T47D (cell line): ENCODE measurements at regions not wholly inside any gene's neighbourhood (a gene's known extent, or its start where the extent isn't known, plus 50 kb on each side); places are given as distances from the start of the nearest gene placed in this dataset.

ENCODE experiments used
- DNase-seq, 2 experiments: peaks; one replicate each; pipeline versions ENCODE4 v3.0.0 to v3.0.0-alpha.2; 2011 to 2012; ENCODE audit warnings: low read depth in 1 of 2, low spot score in 1 of 2
- JUND ChIP-seq: IDR thresholded peaks from 2 replicates; pipeline ENCODE4 v1.6.1; 2012; ENCODE audit warnings: low read depth
- in situ Hi-C: cut with HindIII; loops from 2 replicates; pipeline ENCODE4 v1.10.0; 2016; ENCODE audit warnings: low sequenced_read_pairs, low pct_unique_long_range_greater_than_20kb

- in situ Hi-C loops, result no loop called here
- TF ChIP-seq JUND, result no peak
- DNase-seq, result no peak
Observed at GRCh38 chr7:53272081-53272480, 236.6 kb downstream of the POM121L12 start.

GRCh38 chr7:53281312-53281711 is 245.9 kb downstream of the POM121L12 start:
- no peak for DNase-seq
- in situ Hi-C loops, result no loop called here
- TF ChIP-seq JUND, result no peak

- no peak for DNase-seq
- in situ Hi-C loops, result no loop called here
- no peak for TF ChIP-seq JUND
Observed at GRCh38 chr7:53292341-53292740, 256.9 kb downstream of the POM121L12 start.

GRCh38 chr7:53302496-53303246 is 267.2 kb downstream of the POM121L12 start:
- TF ChIP-seq JUND, result no peak
- no peak for DNase-seq
- in situ Hi-C loops, result no loop called here

DNA sequence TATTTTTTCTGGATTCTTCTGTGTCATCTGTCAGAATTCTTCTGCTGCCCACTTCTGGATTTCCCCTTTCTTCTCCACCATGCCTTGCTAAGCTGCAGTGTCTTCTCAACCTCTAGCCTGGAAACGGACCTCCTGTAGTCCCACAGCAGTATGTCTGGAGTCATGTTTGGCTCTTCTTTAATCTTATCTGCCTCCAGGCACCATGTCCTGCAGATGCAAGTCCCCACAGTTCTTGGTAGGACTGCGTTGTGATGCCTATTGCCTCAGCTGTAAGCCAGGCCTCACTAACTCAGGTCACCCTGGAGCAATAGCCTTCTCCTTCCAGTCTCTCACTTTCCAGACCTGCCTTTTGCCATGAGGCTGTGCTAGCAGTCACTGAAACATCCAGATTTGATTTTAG is 268.3 kb downstream of the POM121L12 start:
- TF ChIP-seq JUND, result no peak
- in situ Hi-C loops, result no loop called here
- DNase-seq, result no peak

GRCh38 chr7:53306846-53307245 is 271.4 kb downstream of the POM121L12 start:
- in situ Hi-C loops, result no loop called here
- TF ChIP-seq JUND, result no peak
- no peak for DNase-seq

DNA sequence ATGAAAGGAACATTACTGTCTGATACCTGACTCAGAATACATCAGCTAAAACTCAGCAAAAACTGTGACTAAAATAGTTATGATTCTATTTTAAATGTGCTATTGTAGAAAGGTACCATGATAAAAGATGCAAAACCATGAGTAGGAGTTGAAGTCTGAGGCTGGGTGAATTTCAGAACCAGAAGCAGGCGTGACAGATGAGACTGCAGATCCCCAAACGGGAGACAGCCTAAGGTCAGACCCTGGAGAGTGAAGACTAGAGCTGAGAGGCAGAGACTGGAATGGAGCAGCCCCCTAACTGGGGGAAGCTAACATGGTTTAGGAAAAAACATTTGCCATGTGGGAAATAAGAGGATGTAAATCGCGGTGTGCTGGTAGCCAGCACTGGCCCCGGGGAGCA is 275.8 kb downstream of the POM121L12 start:
- DNase-seq, result no peak
- no peak for TF ChIP-seq JUND
- in situ Hi-C loops, result no loop called here

DNA sequence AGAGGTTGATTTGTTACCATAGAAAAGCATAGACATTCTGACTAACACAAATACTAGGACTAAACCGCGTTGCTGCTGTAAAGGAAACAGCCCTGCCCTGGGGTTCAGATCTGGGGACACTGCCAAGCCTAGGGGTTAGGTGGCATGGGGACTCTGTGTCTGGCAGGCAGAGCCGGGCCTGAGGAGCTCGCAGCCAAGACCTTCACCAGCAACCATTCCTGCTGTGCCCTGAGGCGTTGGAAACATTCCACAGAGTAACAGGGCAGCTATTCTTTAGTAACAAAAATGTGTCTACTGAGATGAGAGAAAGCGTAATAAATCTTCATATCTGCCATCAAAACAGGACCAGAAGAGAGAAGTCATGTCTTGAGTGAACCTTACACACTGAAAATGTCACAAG is 280.5 kb downstream of the POM121L12 start:
- in situ Hi-C loops, result no loop called here
- no peak for TF ChIP-seq JUND
- DNase-seq, result peak in 1 of 2 experiments; percentile 77

GRCh38 chr7:53318566-53318965 is 283.1 kb downstream of the POM121L12 start:
- DNase-seq, result no peak
- in situ Hi-C loops, result no loop called here
- no peak for TF ChIP-seq JUND

DNA sequence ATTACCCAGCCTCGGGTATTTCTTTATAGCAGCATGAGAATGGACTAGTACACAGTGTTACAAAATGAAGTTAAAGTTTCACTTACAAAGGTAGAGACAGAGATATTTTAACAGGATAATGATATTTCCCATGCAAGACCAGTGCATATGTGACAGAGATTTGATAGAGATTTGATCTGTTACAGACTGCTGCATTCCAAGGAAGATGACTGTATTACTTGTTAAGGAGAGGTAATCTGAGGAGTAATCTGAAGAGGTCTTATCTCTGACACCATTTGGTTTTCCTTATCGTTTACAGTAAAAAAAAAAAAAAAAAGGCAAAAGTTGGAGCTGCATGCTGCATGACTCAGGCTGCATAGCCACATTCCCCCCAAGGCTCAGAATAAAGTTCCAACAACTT is 289.6 kb downstream of the POM121L12 start:
- in situ Hi-C loops, result no loop called here
- no peak for DNase-seq
- no peak for TF ChIP-seq JUND

- in situ Hi-C loops, result no loop called here
- no peak for DNase-seq
- TF ChIP-seq JUND, result no peak
Observed at GRCh38 chr7:53326634-53327033, 291.2 kb downstream of the POM121L12 start.

GRCh38 chr7:53336105-53336668 is 300.8 kb downstream of the POM121L12 start:
- DNase-seq, result no peak
- in situ Hi-C loops, result no loop called here
- no peak for TF ChIP-seq JUND

GRCh38 chr7:53340220-53340619 is 304.8 kb downstream of the POM121L12 start:
- no peak for DNase-seq
- in situ Hi-C loops, result no loop called here
- no peak for TF ChIP-seq JUND

- TF ChIP-seq JUND, result no peak
- in situ Hi-C loops, result no loop called here
- DNase-seq, result peak; percentile 13 to 70
Observed at GRCh38 chr7:53350241-53350640, 314.8 kb downstream of the POM121L12 start.
